ENCODE measurements at regions not wholly inside any gene's neighbourhood (a gene's known extent, or its start where the extent isn't known, plus 50 kb on each side); places are given as distances from the start of the nearest gene placed in this dataset.

GRCh38 chr12:74449872-74450271 is 87.8 kb upstream of the ATXN7L3B start:
- Histone ChIP-seq H3K9me3 (ENCODE audit: low read depth, low read length, poor library complexity, severe bottlenecking) (no peaks in the 10 kb centered on the region), H3K36me3 (ENCODE audit: insufficient read depth, low read length, poor library complexity, severe bottlenecking) (no peaks in the 10 kb centered on the region), H3K4me1 (ENCODE audit: insufficient read depth, low read length, poor library complexity, severe bottlenecking) (no peaks in the 10 kb centered on the region), H3K27me3 (replicated peaks; ENCODE audit: insufficient read depth, low read depth, low read length, poor library complexity) (no peaks in the 10 kb centered on the region), H3K4me3 (ENCODE audit: low read depth, low read length, poor library complexity, severe bottlenecking) (no peak overlapping the region), H3K27ac (ENCODE audit: low read depth, low read length, poor library complexity, severe bottlenecking) (no peak overlapping the region)
- DNase-seq (ENCODE audit: low spot score) = peak; percentile 69
- ChIA-PET POLR2A (ENCODE audit: low non-redundant PET) (no interaction called here), CTCF (no interaction called here)
- BruUV-seq (replicated peaks) = no TSS peak
- TF ChIP-seq CTCF (conservative IDR thresholded peaks at IDR 0.05; ENCODE audit: low read depth, low read length) (no peak), EZH2 (IDR thresholded peaks at IDR 0.05; ENCODE audit: borderline replicate concordance, low read depth, low read length, poor library complexity, severe bottlenecking) (no peak)
- intact Hi-C loops (cut with micrococcal nuclease; ENCODE audit: unreplicated experiment) = no loop called here

GRCh38 chr12:74454109-74454508 is 83.5 kb upstream of the ATXN7L3B start:
- H3K36me3 ChIP-seq (ENCODE audit: insufficient read depth, low read length, poor library complexity, severe bottlenecking) = no peaks in the 10 kb centered on the region
- intact Hi-C loops (cut with micrococcal nuclease; ENCODE audit: unreplicated experiment) = no loop called here
- ChIA-PET POLR2A (ENCODE audit: low non-redundant PET) (no interaction called here), CTCF (no interaction called here)
- H3K27me3 ChIP-seq (replicated peaks; ENCODE audit: insufficient read depth, low read depth, low read length, poor library complexity) = no peaks in the 10 kb centered on the region
- no TSS peak for BruUV-seq (replicated peaks)
- TF ChIP-seq EZH2 (IDR thresholded peaks at IDR 0.05; ENCODE audit: borderline replicate concordance, low read depth, low read length, poor library complexity, severe bottlenecking) = no peak
- no peak for TF ChIP-seq CTCF (conservative IDR thresholded peaks at IDR 0.05; ENCODE audit: low read depth, low read length)
- no peak for DNase-seq (ENCODE audit: low spot score)
- H3K9me3 ChIP-seq (ENCODE audit: low read depth, low read length, poor library complexity, severe bottlenecking) = no peaks in the 10 kb centered on the region
- no peak overlapping the region for H3K27ac ChIP-seq (ENCODE audit: low read depth, low read length, poor library complexity, severe bottlenecking)
- no peaks in the 10 kb centered on the region for H3K4me1 ChIP-seq (ENCODE audit: insufficient read depth, low read length, poor library complexity, severe bottlenecking)
- H3K4me3 ChIP-seq (ENCODE audit: low read depth, low read length, poor library complexity, severe bottlenecking) = no peak overlapping the region

GRCh38 chr12:74455429-74455828 is 82.2 kb upstream of the ATXN7L3B start:
- DNase-seq (ENCODE audit: low spot score) = no peak
- Histone ChIP-seq H3K4me1 (ENCODE audit: insufficient read depth, low read length, poor library complexity, severe bottlenecking) (no peaks in the 10 kb centered on the region), H3K4me3 (ENCODE audit: low read depth, low read length, poor library complexity, severe bottlenecking) (no peak overlapping the region), H3K36me3 (ENCODE audit: insufficient read depth, low read length, poor library complexity, severe bottlenecking) (no peaks in the 10 kb centered on the region), H3K27ac (ENCODE audit: low read depth, low read length, poor library complexity, severe bottlenecking) (no peak overlapping the region), H3K27me3 (replicated peaks; ENCODE audit: insufficient read depth, low read depth, low read length, poor library complexity) (no peaks in the 10 kb centered on the region), H3K9me3 (ENCODE audit: low read depth, low read length, poor library complexity, severe bottlenecking) (no peaks in the 10 kb centered on the region)
- no TSS peak for BruUV-seq (replicated peaks)
- TF ChIP-seq CTCF (conservative IDR thresholded peaks at IDR 0.05; ENCODE audit: low read depth, low read length) (no peak), EZH2 (IDR thresholded peaks at IDR 0.05; ENCODE audit: borderline replicate concordance, low read depth, low read length, poor library complexity, severe bottlenecking) (no peak)
- ChIA-PET POLR2A (ENCODE audit: low non-redundant PET) (no interaction called here), CTCF (no interaction called here)
- intact Hi-C loops (cut with micrococcal nuclease; ENCODE audit: unreplicated experiment) = no loop called here

Measured in A673 (cell line).